ENCODE measurements at regions not wholly inside any gene's neighbourhood (a gene's known extent, or its start where the extent isn't known, plus 50 kb on each side); places are given as distances from the start of the nearest gene placed in this dataset.

GRCh38 chr10:128528167-128528566 lies 401.9 kb upstream of the MKI67 start:
- TF ChIP-seq POLR2A (IDR thresholded peaks at IDR 0.05; ENCODE audit: low read length) = no peak
- TF ChIP-seq GATA1 (IDR thresholded peaks at IDR 0.05; ENCODE audit: low read depth, low read length) = no peak

Measured in erythroblast (primary cell).